IMR-90 (cell line): ENCODE measurements at regions not wholly inside any gene's neighbourhood (a gene's known extent, or its start where the extent isn't known, plus 50 kb on each side); places are given as distances from the start of the nearest gene placed in this dataset.

Experiments used
- ATAC-seq: fragments of 200-7000 bp; cut with Tn5 transposase; 2 replicates; pipeline ENCODE4 v1.9.1; 2020; ENCODE audit warnings: low read depth, mild to moderate bottlenecking, moderate library complexity
- BruUV-seq: library from RNA; stranded (reverse); fragments of 400-500 nt; replicated peaks from 2 replicates; lab custom pipeline; 2021; lab: Mats Ljungman, UMichigan
- CTCF ChIA-PET: fragments of 300-600 bp; formaldehyde crosslinking; extraction: SDS; loops from one replicate; lab custom pipeline; 2021; ENCODE audit warnings: antibody characterized with exemption; lab: Yijun Ruan, JAX
- POLR2A ChIA-PET: fragments of 300-600 bp; sonication (Branson Sonifier 250); formaldehyde crosslinking; loops from one replicate; lab custom pipeline; 2022; ENCODE audit warnings: antibody characterized with exemption; ENCODE audit not compliant: unreplicated experiment; lab: Charles Lee
- DNase-seq: peaks from one replicate; pipeline ENCODE4 v3.0.0; 2013
- H2AFZ ChIP-seq: replicated peaks from 2 replicates; pipeline ENCODE3; 2013; ENCODE audit warnings: low read length, mild to moderate bottlenecking; ENCODE audit not compliant: poor library complexity
- H2AK5ac ChIP-seq: 2 replicates; pipeline ENCODE4 v1.6.1; 2013; ENCODE audit warnings: low read depth, low read length, inconsistent platforms
- H2AK9ac ChIP-seq: replicated peaks from 2 replicates; pipeline ENCODE3; 2013; ENCODE audit warnings: mild to moderate bottlenecking, low read depth, low read length, moderate library complexity; ENCODE audit not compliant: poor library complexity
- H2BK120ac ChIP-seq: 2 replicates; pipeline ENCODE4 v1.6.1; 2013; ENCODE audit warnings: low read depth, low read length, inconsistent platforms
- H2BK15ac ChIP-seq: 3 replicates; pipeline ENCODE4 v1.6.1; 2013; ENCODE audit warnings: low read depth, low read length, inconsistent platforms
- H2BK20ac ChIP-seq: 2 replicates; pipeline ENCODE4 v1.6.1; 2013; ENCODE audit warnings: low read depth, mild to moderate bottlenecking, inconsistent platforms, low read length, moderate library complexity
- H2BK5ac ChIP-seq: 2 replicates; pipeline ENCODE4 v1.6.1; 2013; ENCODE audit warnings: mild to moderate bottlenecking, low read depth, low read length, inconsistent platforms; ENCODE audit not compliant: poor library complexity, severe bottlenecking
- H3K14ac ChIP-seq: replicated peaks from 2 replicates; pipeline ENCODE4 v1.6.1; 2013; ENCODE audit warnings: low read depth, low read length, inconsistent platforms
- H3K18ac ChIP-seq: 2 replicates; pipeline ENCODE4 v1.6.1; 2013; ENCODE audit warnings: low read depth, low read length, control low read depth
- H3K23ac ChIP-seq: 2 replicates; pipeline ENCODE4 v1.6.1; 2013; ENCODE audit warnings: low read depth, low read length, inconsistent platforms
- H3K27ac ChIP-seq: 2 replicates; pipeline ENCODE4 v1.5.1; 2013; ENCODE audit warnings: mild to moderate bottlenecking, control low read depth, low read length; ENCODE audit not compliant: insufficient read depth
- H3K27me3 ChIP-seq: 2 replicates; pipeline ENCODE4 v1.6.1; 2013; ENCODE audit warnings: low read length; ENCODE audit not compliant: control insufficient read depth, insufficient read depth
- H3K36me3 ChIP-seq: 2 replicates; pipeline ENCODE4 v1.6.1; 2013; ENCODE audit warnings: low read length, mixed read lengths; ENCODE audit not compliant: control insufficient read depth, insufficient read depth
- H3K4ac ChIP-seq: 2 replicates; pipeline ENCODE4 v1.6.1; 2013; ENCODE audit warnings: low read depth, low read length, inconsistent platforms
- H3K4me1 ChIP-seq: 2 replicates; pipeline ENCODE4 v1.6.1; 2013; ENCODE audit warnings: low read length, mixed read lengths; ENCODE audit not compliant: control insufficient read depth, insufficient read depth
- H3K4me2 ChIP-seq: 2 replicates; pipeline ENCODE4 v1.6.1; 2013; ENCODE audit warnings: low read depth, mild to moderate bottlenecking, control low read depth, low read length, moderate library complexity
- H3K4me3 ChIP-seq: 2 replicates; pipeline ENCODE4 v1.5.1; 2013; ENCODE audit warnings: low read depth, mild to moderate bottlenecking, control low read depth, low read length, moderate library complexity; ENCODE audit not compliant: insufficient read depth
- H3K56ac ChIP-seq: 2 replicates; pipeline ENCODE4 v1.6.1; 2013; ENCODE audit warnings: low read length, inconsistent platforms; ENCODE audit not compliant: insufficient read depth; ENCODE audit errors: extremely low read depth
- H3K79me1 ChIP-seq, 2 experiments: 2 replicates each; pipeline ENCODE4 v1.6.1; 2013; ENCODE audit warnings: low read length in 2 of 2, inconsistent platforms in 1 of 2, low read depth in 1 of 2
- H3K9ac ChIP-seq: 2 replicates; pipeline ENCODE4 v1.6.1; 2013; ENCODE audit warnings: low read depth, low read length, control low read depth
- H3K9me1 ChIP-seq: 2 replicates; pipeline ENCODE4 v1.6.1; 2013; ENCODE audit warnings: low read length, inconsistent platforms; ENCODE audit not compliant: insufficient read depth
- H3K9me3 ChIP-seq: 2 replicates; pipeline ENCODE4 v1.6.1; 2013; ENCODE audit warnings: low read length; ENCODE audit not compliant: control insufficient read depth, insufficient read depth
- H4K20me1 ChIP-seq: 2 replicates; pipeline ENCODE4 v1.6.1; 2013; ENCODE audit warnings: low read length, inconsistent platforms; ENCODE audit not compliant: insufficient read depth
- H4K5ac ChIP-seq: 2 replicates; pipeline ENCODE4 v1.6.1; 2013; ENCODE audit warnings: mild to moderate bottlenecking, low read depth, low read length, control low read depth
- H4K8ac ChIP-seq, 2 experiments: 2 replicates each; pipeline ENCODE4 v1.6.1; 2013; ENCODE audit warnings: low read depth in 2 of 2, low read length in 2 of 2, control low read depth in 1 of 2, inconsistent platforms in 1 of 2
- H4K91ac ChIP-seq: 2 replicates; pipeline ENCODE4 v1.6.1; 2013; ENCODE audit warnings: low read depth, low read length, inconsistent platforms; ENCODE audit not compliant: insufficient read depth
- BHLHE40 ChIP-seq: fragments of 150-350 bp; IDR thresholded peaks from 2 replicates; pipeline ENCODE4 v1.6.1; 2016; ENCODE audit warnings: mild to moderate bottlenecking, low read depth, low read length
- CEBPB ChIP-seq: IDR thresholded peaks from 2 replicates; pipeline ENCODE4 v1.6.1; 2012; ENCODE audit warnings: low read depth, low read length, improper control_type of control experiment
- CHD1 ChIP-seq: IDR thresholded peaks from 2 replicates; pipeline ENCODE4 v1.6.1; 2012; ENCODE audit warnings: low read depth, low read length, improper control_type of control experiment
- CTCF ChIP-seq: conservative IDR thresholded peaks from 2 replicates; pipeline ENCODE4 v1.5.1; 2012; ENCODE audit warnings: mild to moderate bottlenecking, low read depth, low read length, improper control_type of control experiment
- ELK1 ChIP-seq: fragments of 150-350 bp; IDR thresholded peaks from 2 replicates; pipeline ENCODE4 v1.6.1; 2016; ENCODE audit warnings: low read depth, mild to moderate bottlenecking, low read length, moderate library complexity, borderline replicate concordance
- FOS ChIP-seq: fragments of 150-350 bp; IDR thresholded peaks from 2 replicates; pipeline ENCODE4 v1.6.1; 2016; ENCODE audit warnings: low read depth, low read length
- MAFK ChIP-seq: IDR thresholded peaks from 2 replicates; pipeline ENCODE4 v1.6.1; 2012; ENCODE audit warnings: low read depth, low read length, improper control_type of control experiment
- MAZ ChIP-seq: IDR thresholded peaks from 2 replicates; pipeline ENCODE4 v1.6.1; 2012; ENCODE audit warnings: low read depth, mild to moderate bottlenecking, low read length, improper control_type of control experiment, moderate library complexity, borderline replicate concordance
- MXI1 ChIP-seq: IDR thresholded peaks from 2 replicates; pipeline ENCODE4 v1.6.1; 2012; ENCODE audit warnings: low read depth, mild to moderate bottlenecking, low read length, moderate library complexity, borderline replicate concordance
- NFE2L2 ChIP-seq: fragments of 150-350 bp; IDR thresholded peaks from 2 replicates; pipeline ENCODE4 v1.6.1; 2016; ENCODE audit warnings: low read depth, mild to moderate bottlenecking, low read length
- POLR2A ChIP-seq: IDR thresholded peaks from 2 replicates; pipeline ENCODE4 v1.6.1; 2012; ENCODE audit warnings: mild to moderate bottlenecking, low read depth, low read length
- RAD21 ChIP-seq: IDR thresholded peaks from 2 replicates; pipeline ENCODE4 v1.6.1; 2012; ENCODE audit warnings: low read length, improper control_type of control experiment
- RCOR1 ChIP-seq: IDR thresholded peaks from 2 replicates; pipeline ENCODE4 v1.6.1; 2012; ENCODE audit warnings: mild to moderate bottlenecking, low read length, improper control_type of control experiment; ENCODE audit not compliant: insufficient replicate concordance
- RFX5 ChIP-seq: IDR thresholded peaks from 2 replicates; pipeline ENCODE4 v1.8.0; 2012; ENCODE audit warnings: low read depth, mild to moderate bottlenecking, low read length, moderate library complexity
- SMC3 ChIP-seq: fragments of 150-350 bp; IDR thresholded peaks from 2 replicates; pipeline ENCODE4 v1.6.1; 2016; ENCODE audit warnings: low read depth, mild to moderate bottlenecking, antibody characterized with exemption, low read length, moderate library complexity
- WGBS, 2 experiments: methylation state at CpG; one replicate each; pipeline versions ENCODE4 v1.1.5 to v1.1.7; 2013; ENCODE audit warnings: missing lambda C conversion rate in 2 of 2; ENCODE audit not compliant: insufficient read length in 1 of 2; ENCODE audit errors: extremely low coverage in 2 of 2; 5-methylcytosine and 5-hydroxymethylcytosine counted together
- dilution Hi-C: fragments of 300-500 bp; cut with HindIII; formaldehyde crosslinking; loops from one replicate; pipeline ENCODE4 v1.14.3; 2018; ENCODE audit warnings: low sequenced_read_pairs; ENCODE audit not compliant: unreplicated experiment
- in situ Hi-C: fragments of 300-500 bp; cut with MboI; formaldehyde crosslinking; loops from 3 replicates; pipeline ENCODE4 v1.14.3; 2019; ENCODE audit warnings: low sequenced_read_pairs, inconsistent platforms, mixed read lengths
- intact Hi-C: fragments of 100-400 bp; cut with micrococcal nuclease; formaldehyde crosslinking; loops from 2 replicates; pipeline ENCODE4 v1.10.0; 2022
- TF ChIP-seq, protein P1 (sequence below): fragments of 150-350 bp; IDR thresholded peaks from 2 replicates; pipeline ENCODE4 v1.6.1; 2017; ENCODE audit warnings: mild to moderate bottlenecking, antibody characterized with exemption, low read length, low read depth

DNA sequence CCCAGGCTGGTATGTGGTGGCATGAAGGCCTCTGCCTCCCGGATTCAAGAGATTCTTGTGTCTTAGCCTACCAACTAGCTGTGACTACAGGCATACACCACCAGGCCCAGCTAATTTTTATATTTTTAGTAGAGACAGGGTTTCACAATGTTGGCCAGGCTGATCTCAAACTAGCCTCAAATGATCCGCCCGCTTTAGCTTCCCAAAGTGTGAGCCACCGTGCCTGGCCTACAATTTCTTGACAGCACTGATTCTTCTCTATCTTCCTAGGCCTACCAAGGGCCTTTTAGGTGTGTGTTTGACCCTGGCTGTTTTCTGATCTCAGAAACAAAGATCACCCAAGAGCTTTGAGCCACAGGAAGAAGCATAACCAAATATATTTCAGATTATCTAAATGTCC lies 540.8 kb upstream of the ADAMTS5 start:
- DNase-seq: no peak
- intact Hi-C loops: loop anchor here (5.0 kb wide), 1 partner anchor 195 kb away; no protein-coding TSS in a partner anchor
- Histone ChIP-seq H4K5ac (peak overlapping the region; percentile 90; the same call in 1 of the 2 replicates), H3K14ac (peak overlapping the region; percentile 74; the same call in 1 of the 2 replicates), H3K9ac (no peak overlapping the region; the same call in 1 of the 2 replicates), H3K4ac (peak overlapping the region; percentile 77), H3K4me3 (no peak overlapping the region), H3K79me1 (no peaks in the 10 kb centered on the region), H3K4me1 (no peaks in the 10 kb centered on the region; the same call in 1 of the 2 replicates), H2BK15ac (peak overlapping the region; percentile 88), H4K91ac (peak overlapping the region; percentile 96), H2BK120ac (peak overlapping the region; percentile 86), H4K20me1 (no peaks in the 10 kb centered on the region), H3K36me3 (no peaks in the 10 kb centered on the region), H3K27ac (no peak overlapping the region), H2BK5ac (peak overlapping the region; percentile 49), H3K9me1 (no peaks in the 10 kb centered on the region; the same call in 1 of the 2 replicates), H3K27me3 (no peaks in the 10 kb centered on the region), H3K18ac (peak overlapping the region; percentile 86), H2AFZ (no peak overlapping the region), H3K9me3 (no peaks in the 10 kb centered on the region), H4K8ac (peak overlapping the region; percentile 83 to 92; a peak in 2 of 4 replicates), H3K23ac (no peak overlapping the region), H3K56ac (no peak overlapping the region), H2BK20ac (peak overlapping the region; percentile 87; the same call in 1 of the 2 replicates), H3K4me2 (no peak overlapping the region), H2AK5ac (peak overlapping the region; percentile 86), H2AK9ac (peak overlapping the region; percentile 51)
- BruUV-seq: no TSS peak
- dilution Hi-C loops: no loop called here
- WGBS, 2 experiments: no CpG with 5 or more reads among the region's 4 CpGs
- no peak for TF ChIP-seq RFX5
- no peak for TF ChIP-seq FOS
- no peak for TF ChIP-seq MAZ
- TF ChIP-seq RAD21: no peak
- TF ChIP-seq MXI1: no peak
- TF ChIP-seq, protein P1, sequence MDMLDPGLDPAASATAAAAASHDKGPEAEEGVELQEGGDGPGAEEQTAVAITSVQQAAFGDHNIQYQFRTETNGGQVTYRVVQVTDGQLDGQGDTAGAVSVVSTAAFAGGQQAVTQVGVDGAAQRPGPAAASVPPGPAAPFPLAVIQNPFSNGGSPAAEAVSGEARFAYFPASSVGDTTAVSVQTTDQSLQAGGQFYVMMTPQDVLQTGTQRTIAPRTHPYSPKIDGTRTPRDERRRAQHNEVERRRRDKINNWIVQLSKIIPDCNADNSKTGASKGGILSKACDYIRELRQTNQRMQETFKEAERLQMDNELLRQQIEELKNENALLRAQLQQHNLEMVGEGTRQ: no peak
- TF ChIP-seq ELK1: no peak
- no peak for TF ChIP-seq RCOR1
- TF ChIP-seq MAFK: no peak
- no peak for TF ChIP-seq NFE2L2
- no peak for TF ChIP-seq SMC3
- no peak for TF ChIP-seq CTCF
- no peak for TF ChIP-seq POLR2A
- no peak for TF ChIP-seq CHD1
- no peak for TF ChIP-seq CEBPB
- TF ChIP-seq BHLHE40: no peak
- in situ Hi-C loops: no loop called here
- ChIA-PET CTCF (no interaction called here), POLR2A (no interaction called here)
- ATAC-seq: no peak
